ENCODE measurements at regions not wholly inside any gene's neighbourhood (a gene's known extent, or its start where the extent isn't known, plus 50 kb on each side); places are given as distances from the start of the nearest gene placed in this dataset.

DNA sequence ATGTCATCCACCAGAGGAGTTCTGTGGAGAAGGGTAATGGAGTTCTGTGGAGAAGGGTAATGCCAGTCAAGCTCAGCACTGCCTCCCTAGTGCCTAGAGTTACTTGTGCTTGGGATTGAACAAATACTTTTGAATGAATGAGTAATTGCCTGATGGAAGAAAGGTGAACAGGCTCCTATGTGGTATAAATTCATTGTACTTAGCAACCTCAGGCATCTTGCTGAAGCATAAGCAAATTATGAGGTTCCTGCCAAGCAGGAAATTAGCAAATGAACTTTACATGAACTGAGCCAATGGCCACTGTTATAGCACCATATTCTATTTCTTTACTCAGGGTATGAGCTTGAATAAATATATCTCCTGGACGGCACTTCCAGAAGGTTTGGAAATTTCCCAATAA lies 1047.2 kb downstream of the SLC6A15 start:
- FAIRE-seq (no peak), DNase-seq (ENCODE audit: low read depth) (peak; percentile 62)
- Histone ChIP-seq H3K27me3 (ENCODE audit: control insufficient read depth, insufficient read depth, low read length) (no peaks in the 10 kb centered on the region), H3K36me3 (ENCODE audit: control insufficient read depth, insufficient read depth, low read length) (no peaks in the 10 kb centered on the region), H3K4me3 (ENCODE audit: low read depth, low read length) (no peak overlapping the region)
- TF ChIP-seq, protein P1, sequence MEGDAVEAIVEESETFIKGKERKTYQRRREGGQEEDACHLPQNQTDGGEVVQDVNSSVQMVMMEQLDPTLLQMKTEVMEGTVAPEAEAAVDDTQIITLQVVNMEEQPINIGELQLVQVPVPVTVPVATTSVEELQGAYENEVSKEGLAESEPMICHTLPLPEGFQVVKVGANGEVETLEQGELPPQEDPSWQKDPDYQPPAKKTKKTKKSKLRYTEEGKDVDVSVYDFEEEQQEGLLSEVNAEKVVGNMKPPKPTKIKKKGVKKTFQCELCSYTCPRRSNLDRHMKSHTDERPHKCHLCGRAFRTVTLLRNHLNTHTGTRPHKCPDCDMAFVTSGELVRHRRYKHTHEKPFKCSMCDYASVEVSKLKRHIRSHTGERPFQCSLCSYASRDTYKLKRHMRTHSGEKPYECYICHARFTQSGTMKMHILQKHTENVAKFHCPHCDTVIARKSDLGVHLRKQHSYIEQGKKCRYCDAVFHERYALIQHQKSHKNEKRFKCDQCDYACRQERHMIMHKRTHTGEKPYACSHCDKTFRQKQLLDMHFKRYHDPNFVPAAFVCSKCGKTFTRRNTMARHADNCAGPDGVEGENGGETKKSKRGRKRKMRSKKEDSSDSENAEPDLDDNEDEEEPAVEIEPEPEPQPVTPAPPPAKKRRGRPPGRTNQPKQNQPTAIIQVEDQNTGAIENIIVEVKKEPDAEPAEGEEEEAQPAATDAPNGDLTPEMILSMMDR (IDR thresholded peaks at IDR 0.05; ENCODE audit: insufficient read depth, low read length, severe bottlenecking): no peak

DNA sequence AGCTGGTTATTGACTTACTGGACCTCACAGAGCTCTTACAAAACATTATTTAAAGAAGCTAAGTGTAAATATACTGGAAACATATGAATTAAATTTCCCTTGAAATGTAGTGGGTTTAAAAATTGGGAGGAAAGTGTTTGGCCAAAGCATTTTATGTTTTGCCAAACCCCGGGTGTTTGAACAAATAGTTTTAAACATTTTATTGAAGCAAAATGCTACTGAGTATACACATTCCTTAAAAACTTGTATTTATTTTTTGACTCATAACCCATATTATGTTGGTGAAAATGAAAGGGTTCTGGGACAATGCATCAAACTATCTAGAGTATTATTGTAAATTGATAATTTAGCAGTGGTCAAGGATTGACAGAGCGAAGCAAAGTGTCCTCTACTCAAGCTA lies 1048.5 kb downstream of the SLC6A15 start:
- no peaks in the 10 kb centered on the region for H3K27me3 ChIP-seq (ENCODE audit: control insufficient read depth, insufficient read depth, low read length)
- DNase-seq (ENCODE audit: low read depth) (no peak), FAIRE-seq (no peak)
- no peak overlapping the region for H3K4me3 ChIP-seq (ENCODE audit: low read depth, low read length)
- TF ChIP-seq, protein P1 (IDR thresholded peaks at IDR 0.05; ENCODE audit: insufficient read depth, low read length, severe bottlenecking): no peak
- no peaks in the 10 kb centered on the region for H3K36me3 ChIP-seq (ENCODE audit: control insufficient read depth, insufficient read depth, low read length)

DNA sequence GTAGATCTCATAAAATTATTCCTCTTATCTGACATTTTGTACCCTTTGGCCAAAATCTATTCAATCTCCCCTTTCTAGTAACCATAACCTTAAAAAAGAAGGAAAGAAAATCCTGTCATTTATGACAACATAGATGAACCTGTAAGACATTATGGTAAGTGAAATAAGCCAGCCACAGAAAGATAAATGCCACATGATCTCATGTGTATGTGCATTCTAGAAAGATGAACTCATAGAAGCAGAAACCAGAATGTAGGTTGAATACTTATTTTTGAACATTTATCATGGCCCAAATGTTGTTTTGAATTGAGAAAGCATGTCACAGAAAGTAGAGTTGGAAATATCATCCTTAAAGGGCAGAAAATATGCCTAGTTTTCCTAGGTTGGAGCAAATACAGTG lies 1053.6 kb downstream of the SLC6A15 start:
- no peak overlapping the region for H3K4me3 ChIP-seq (ENCODE audit: low read depth, low read length)
- no peak for FAIRE-seq
- no peaks in the 10 kb centered on the region for H3K36me3 ChIP-seq (ENCODE audit: control insufficient read depth, insufficient read depth, low read length)
- TF ChIP-seq, protein P1 (IDR thresholded peaks at IDR 0.05; ENCODE audit: insufficient read depth, low read length, severe bottlenecking): no peak
- DNase-seq (ENCODE audit: low read depth): no peak
- H3K27me3 ChIP-seq (ENCODE audit: control insufficient read depth, insufficient read depth, low read length): no peaks in the 10 kb centered on the region

DNA sequence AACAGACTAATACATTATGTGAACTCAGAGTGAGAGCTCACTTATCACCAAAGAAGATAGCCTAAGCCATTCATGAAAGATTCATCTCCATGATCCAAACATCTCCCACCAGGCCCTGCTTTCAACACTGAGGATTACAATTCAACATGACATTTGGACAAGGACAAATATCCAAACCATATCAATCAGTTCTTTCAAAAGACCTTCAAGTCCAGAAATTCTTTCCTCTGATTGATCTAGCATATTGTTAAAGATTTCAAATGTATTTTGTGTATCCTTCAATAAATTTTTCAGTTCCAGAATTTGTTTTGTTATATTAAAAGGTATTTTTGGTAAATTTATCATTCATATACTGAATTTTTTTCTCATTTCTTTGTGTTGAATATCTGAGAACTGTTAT lies 1055.8 kb downstream of the SLC6A15 start:
- DNase-seq (ENCODE audit: low read depth) (no peak), FAIRE-seq (no peak)
- Histone ChIP-seq H3K36me3 (ENCODE audit: control insufficient read depth, insufficient read depth, low read length) (no peaks in the 10 kb centered on the region), H3K27me3 (ENCODE audit: control insufficient read depth, insufficient read depth, low read length) (no peaks in the 10 kb centered on the region), H3K4me3 (ENCODE audit: low read depth, low read length) (no peak overlapping the region)
- TF ChIP-seq, protein P1 (IDR thresholded peaks at IDR 0.05; ENCODE audit: insufficient read depth, low read length, severe bottlenecking): no peak

DNA sequence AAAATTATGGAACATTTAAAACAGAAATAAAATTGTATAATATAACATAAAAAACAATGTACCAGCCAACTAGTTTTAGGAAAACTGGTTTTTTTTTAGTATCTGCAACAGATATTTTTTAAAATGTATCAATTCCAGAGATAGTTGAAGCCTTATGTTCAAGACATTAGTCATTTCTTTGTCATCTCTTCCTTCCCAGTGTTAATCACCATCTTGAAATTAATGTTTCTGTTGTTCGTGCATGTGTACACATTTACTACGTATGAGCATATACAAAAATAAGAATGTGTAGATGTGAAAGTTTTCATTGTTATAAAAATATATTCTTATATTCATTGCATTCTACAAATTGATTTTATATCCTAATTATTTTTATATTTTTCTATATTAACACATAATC lies 1062.1 kb downstream of the SLC6A15 start:
- Histone ChIP-seq H3K36me3 (ENCODE audit: control insufficient read depth, insufficient read depth, low read length) (no peaks in the 10 kb centered on the region), H3K27me3 (ENCODE audit: control insufficient read depth, insufficient read depth, low read length) (no peaks in the 10 kb centered on the region), H3K4me3 (ENCODE audit: low read depth, low read length) (no peak overlapping the region)
- FAIRE-seq (no peak), DNase-seq (ENCODE audit: low read depth) (peak; percentile 61)
- TF ChIP-seq, protein P1 (IDR thresholded peaks at IDR 0.05; ENCODE audit: insufficient read depth, low read length, severe bottlenecking): no peak

DNA sequence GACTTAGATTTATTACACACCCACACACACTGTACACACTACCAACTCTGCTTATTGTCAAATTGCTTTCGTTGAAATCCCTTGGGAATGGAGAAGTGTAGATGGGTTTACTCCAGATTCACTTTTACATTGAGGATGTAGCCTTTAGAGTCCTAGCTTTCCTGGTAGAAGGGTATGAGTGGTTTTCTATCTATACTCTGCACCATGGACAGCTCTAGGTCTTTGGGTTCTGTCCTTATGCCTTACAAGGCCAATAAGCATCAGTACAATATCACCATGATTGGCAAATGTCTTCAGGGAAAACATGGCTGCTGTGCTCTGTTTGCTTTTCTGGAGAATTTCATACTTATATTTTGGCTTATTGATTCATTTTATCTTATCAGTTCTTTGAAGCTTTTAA lies 1063.9 kb downstream of the SLC6A15 start:
- no peaks in the 10 kb centered on the region for H3K27me3 ChIP-seq (ENCODE audit: control insufficient read depth, insufficient read depth, low read length)
- DNase-seq (ENCODE audit: low read depth) (no peak), FAIRE-seq (no peak)
- TF ChIP-seq, protein P1 (IDR thresholded peaks at IDR 0.05; ENCODE audit: insufficient read depth, low read length, severe bottlenecking): no peak
- H3K36me3 ChIP-seq (ENCODE audit: control insufficient read depth, insufficient read depth, low read length): no peaks in the 10 kb centered on the region
- no peak overlapping the region for H3K4me3 ChIP-seq (ENCODE audit: low read depth, low read length)

Measured in bronchial epithelial cell (primary cell).